Ovary (tissue), 7 donors: ENCODE measurements at regions not wholly inside any gene's neighbourhood (a gene's known extent, or its start where the extent isn't known, plus 50 kb on each side); places are given as distances from the start of the nearest gene placed in this dataset.

Experiments
- DNase-seq, 5 donors: peaks; one replicate each; pipeline ENCODE4 v3.0.0-alpha.2; 2019 to 2020
- H3K27ac ChIP-seq, 2 donors: fragments of 200-600 bp; one replicate each; pipeline versions ENCODE4 v1.5.1 to v1.8.0; 2019 to 2022
- H3K27me3 ChIP-seq: fragments of 200-600 bp; one replicate; pipeline ENCODE4 v1.8.0; 2022
- H3K36me3 ChIP-seq: fragments of 200-600 bp; sonication (generic); one replicate; pipeline ENCODE4 v1.5.1; 2019
- H3K4me1 ChIP-seq: one replicate; pipeline ENCODE4 v1.8.1; 2013; ENCODE audit warnings: mild to moderate bottlenecking, moderate library complexity; ENCODE audit not compliant: insufficient read depth
- H3K4me3 ChIP-seq: fragments of 200-600 bp; sonication (generic); one replicate; pipeline ENCODE4 v1.5.1; 2017
- H3K9me3 ChIP-seq, 2 donors: fragments of 200-600 bp in 1 of 2; sonication (generic) in 1 of 2; one replicate each; pipeline versions ENCODE4 v1.5.1 to v1.8.1; 2013 to 2019; ENCODE audit warnings: mild to moderate bottlenecking in 1 of 2, moderate library complexity in 1 of 2
- EP300 ChIP-seq: sonication (generic); formaldehyde crosslinking; IDR thresholded peaks from one replicate; pipeline ENCODE4 v1.6.1; 2017; ENCODE audit warnings: antibody characterized with exemption
- POLR2A ChIP-seq: fragments of 450-650 bp; IDR thresholded peaks from one replicate; pipeline ENCODE4 v1.6.1; 2017; ENCODE audit warnings: antibody characterized with exemption, mild to moderate bottlenecking, moderate library complexity
- WGBS, 3 donors: extraction: QIAGEN DNeasy Blood & Tissue Kit in 1 of 3; methylation state at CpG; one replicate each; pipeline versions ENCODE4 v1.1.5 to v1.1.7; 2013 to 2017; 5-methylcytosine and 5-hydroxymethylcytosine counted together
- intact Hi-C, 4 donors: fragments of 100-400 bp; cut with DNase I; formaldehyde crosslinking; loops; one replicate each; pipeline versions ENCODE4 v1.11.0 to v1.15.1; 2022 to 2023
- TF ChIP-seq, protein P1 (sequence below), 3 donors: fragments of 450-650 bp in 2 of 3; fragments of 200-600 bp in 1 of 3; IDR thresholded peaks; one replicate each; pipeline versions ENCODE4 v1.5.1 to v1.8.0; 2016 to 2022; ENCODE audit warnings: antibody characterized with exemption in 3 of 3, mild to moderate bottlenecking in 1 of 3
- donor health status: DM: no; HTN: no; CAD: no; lungs with moderate emphysema.
- donor health status: DM: no; HTN: no; CAD: no.
- donor health status: Bipolar disorder and iron deficiency.
- donor health status: DM: no; HTN: no; CAD: no.
- donor health status: DM: yes; HTN: yes; CAD: no.

DNA sequence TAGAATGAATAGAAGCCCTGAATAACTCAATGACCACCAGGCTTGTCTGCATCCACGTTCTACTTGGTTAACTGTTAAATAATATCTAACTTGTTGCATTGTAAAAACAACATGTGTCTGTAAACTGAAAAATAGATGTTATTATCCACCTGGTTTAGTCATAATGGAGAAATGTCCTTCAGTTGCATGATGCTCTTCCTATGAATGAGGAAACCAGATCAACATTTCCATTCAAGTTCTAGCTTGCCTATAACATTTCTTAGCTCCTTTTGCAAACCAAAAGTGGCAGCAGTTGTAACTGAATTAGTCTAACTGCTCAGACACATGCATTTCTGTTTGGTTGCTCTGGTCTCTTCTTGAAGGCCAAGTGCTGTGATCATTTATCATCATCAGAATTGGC lies 62.9 kb upstream of the BET1 start:
- intact Hi-C loops = no loop called here
- H3K27ac ChIP-seq = no peak overlapping the region
- H3K27me3 ChIP-seq = no peaks in the 10 kb centered on the region
- TF ChIP-seq, protein P1, sequence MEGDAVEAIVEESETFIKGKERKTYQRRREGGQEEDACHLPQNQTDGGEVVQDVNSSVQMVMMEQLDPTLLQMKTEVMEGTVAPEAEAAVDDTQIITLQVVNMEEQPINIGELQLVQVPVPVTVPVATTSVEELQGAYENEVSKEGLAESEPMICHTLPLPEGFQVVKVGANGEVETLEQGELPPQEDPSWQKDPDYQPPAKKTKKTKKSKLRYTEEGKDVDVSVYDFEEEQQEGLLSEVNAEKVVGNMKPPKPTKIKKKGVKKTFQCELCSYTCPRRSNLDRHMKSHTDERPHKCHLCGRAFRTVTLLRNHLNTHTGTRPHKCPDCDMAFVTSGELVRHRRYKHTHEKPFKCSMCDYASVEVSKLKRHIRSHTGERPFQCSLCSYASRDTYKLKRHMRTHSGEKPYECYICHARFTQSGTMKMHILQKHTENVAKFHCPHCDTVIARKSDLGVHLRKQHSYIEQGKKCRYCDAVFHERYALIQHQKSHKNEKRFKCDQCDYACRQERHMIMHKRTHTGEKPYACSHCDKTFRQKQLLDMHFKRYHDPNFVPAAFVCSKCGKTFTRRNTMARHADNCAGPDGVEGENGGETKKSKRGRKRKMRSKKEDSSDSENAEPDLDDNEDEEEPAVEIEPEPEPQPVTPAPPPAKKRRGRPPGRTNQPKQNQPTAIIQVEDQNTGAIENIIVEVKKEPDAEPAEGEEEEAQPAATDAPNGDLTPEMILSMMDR (IDR thresholded peaks at IDR 0.05) = no peak
- TF ChIP-seq EP300 (no peak), POLR2A (no peak)
- no peak for DNase-seq
- no peaks in the 10 kb centered on the region for H3K4me1 ChIP-seq
- H3K4me3 ChIP-seq = no peak overlapping the region
- H3K36me3 ChIP-seq = no peaks in the 10 kb centered on the region
- H3K9me3 ChIP-seq = no peaks in the 10 kb centered on the region
- 67 to 81% (median 77%) methylated on average over 1 of the region's 1 CpG for WGBS, 3 donors

DNA sequence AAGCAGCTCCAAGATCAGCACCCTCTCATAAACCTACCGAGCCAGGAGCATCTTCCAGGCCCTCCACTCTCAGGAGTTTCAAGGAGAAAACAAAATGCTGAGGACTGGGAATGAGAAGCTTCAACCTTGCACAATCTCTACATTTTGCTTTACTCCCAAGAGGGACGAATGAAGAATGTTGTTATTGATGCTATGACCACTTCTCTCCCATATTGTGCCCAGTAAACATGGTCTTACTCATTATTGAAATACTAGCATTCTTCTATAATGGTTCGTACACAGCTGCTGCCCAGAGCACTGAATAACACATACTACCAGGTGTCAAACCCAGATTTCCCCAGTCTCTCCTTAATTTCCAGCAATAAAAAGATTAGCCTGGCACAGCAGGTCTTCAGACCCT lies 63.4 kb upstream of the BET1 start:
- intact Hi-C loops = no loop called here
- Histone ChIP-seq H3K9me3 (no peaks in the 10 kb centered on the region), H3K4me1 (no peaks in the 10 kb centered on the region), H3K27ac (no peak overlapping the region), H3K36me3 (no peaks in the 10 kb centered on the region), H3K4me3 (no peak overlapping the region), H3K27me3 (no peaks in the 10 kb centered on the region)
- no peak for DNase-seq
- 83 to 90% (median 89%) methylated on average over 3 of the region's 3 CpGs for WGBS, 3 donors
- no peak for TF ChIP-seq POLR2A
- TF ChIP-seq EP300 = no peak
- TF ChIP-seq, protein P1 (IDR thresholded peaks at IDR 0.05) = no peak

DNA sequence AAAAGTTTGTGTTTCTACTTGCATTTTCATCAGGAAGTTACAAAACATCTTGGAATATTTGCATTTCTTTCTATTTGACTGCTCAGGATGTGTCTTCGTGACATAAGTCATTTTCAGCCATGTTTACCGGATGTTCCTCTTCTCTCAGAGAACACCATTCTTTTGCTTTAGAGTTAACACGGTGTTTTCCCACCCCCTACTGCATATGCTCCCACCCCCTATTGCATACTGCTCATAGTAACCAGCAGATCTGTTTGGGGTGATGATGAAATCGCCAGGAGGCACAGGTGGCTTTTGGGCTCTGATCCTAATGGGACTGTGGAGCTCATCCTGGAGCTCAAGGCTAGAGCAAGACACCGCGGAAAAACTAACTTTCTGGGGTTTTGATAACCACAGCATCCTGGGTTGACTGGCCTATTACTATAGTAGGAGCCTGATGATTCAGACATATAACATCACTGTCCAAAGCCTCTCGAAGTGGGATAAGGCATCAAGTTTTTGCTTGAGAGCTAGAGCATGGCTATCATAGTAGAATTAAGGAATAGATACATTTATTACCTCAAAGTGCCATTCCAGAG lies 65.1 kb upstream of the BET1 start:
- no peaks in the 10 kb centered on the region for H3K36me3 ChIP-seq
- no peaks in the 10 kb centered on the region for H3K27me3 ChIP-seq
- WGBS, 3 donors = 75 to 80% (median 77%) methylated on average over 7 of the region's 7 CpGs
- no peaks in the 10 kb centered on the region for H3K4me1 ChIP-seq
- TF ChIP-seq, protein P1 (IDR thresholded peaks at IDR 0.05) = no peak
- TF ChIP-seq EP300 (no peak), POLR2A (no peak)
- DNase-seq = no peak
- H3K9me3 ChIP-seq = no peaks in the 10 kb centered on the region
- intact Hi-C loops = no loop called here
- H3K4me3 ChIP-seq = no peak overlapping the region
- H3K27ac ChIP-seq = no peak overlapping the region

DNA sequence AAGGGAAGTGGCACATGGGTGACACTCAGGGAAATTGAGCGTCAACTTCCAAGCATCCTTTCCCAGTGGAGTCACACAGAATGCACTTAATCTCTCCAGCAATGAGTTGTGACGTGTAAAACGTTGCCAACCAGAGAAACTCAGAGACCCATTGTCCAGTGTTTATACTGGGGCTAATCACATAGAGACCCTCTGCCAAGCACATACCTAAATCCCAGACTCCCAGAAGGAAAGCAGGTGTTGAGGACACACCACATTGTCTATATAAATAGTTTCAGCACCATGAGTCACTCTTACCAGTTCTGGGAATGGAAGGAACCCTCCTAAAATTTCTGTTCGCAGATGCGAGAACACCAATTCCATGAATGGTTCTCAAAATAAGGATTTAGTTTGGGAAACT lies 76.4 kb upstream of the BET1 start:
- no peak overlapping the region for H3K4me3 ChIP-seq
- no peak for TF ChIP-seq EP300
- H3K9me3 ChIP-seq = no peaks in the 10 kb centered on the region
- no peak for DNase-seq
- H3K27me3 ChIP-seq = no peaks in the 10 kb centered on the region
- WGBS, 3 donors = 81 to 89% (median 85%) methylated on average over 5 of the region's 5 CpGs
- H3K36me3 ChIP-seq = no peaks in the 10 kb centered on the region
- intact Hi-C loops = loop anchor here in 1 of 4 donors (10.0 kb wide), 1 partner anchor 186 kb away; the partner anchor contains the start of gene TFPI2
- H3K27ac ChIP-seq = no peak overlapping the region
- H3K4me1 ChIP-seq = no peaks in the 10 kb centered on the region

DNA sequence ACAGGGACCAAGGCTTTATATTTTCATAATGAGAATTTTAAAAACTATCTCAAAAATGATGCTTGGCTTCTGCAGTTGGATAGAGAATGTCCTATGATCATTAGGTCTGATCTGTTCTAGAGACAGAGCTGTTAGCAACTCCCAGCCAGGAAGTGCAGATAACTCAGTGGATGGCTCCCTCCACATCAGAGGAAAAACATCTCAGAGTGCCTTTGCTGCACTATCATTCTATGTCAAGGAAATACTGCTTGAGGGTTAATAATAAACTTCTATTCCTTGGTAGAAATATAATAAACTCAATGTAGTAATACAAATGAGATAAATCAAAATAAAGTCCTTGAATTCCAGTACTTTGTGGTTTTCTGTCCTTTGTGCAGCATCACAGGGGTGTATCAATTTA lies 78.0 kb upstream of the BET1 start:
- no peaks in the 10 kb centered on the region for H3K4me1 ChIP-seq
- TF ChIP-seq EP300 = no peak
- TF ChIP-seq, protein P1 (IDR thresholded peaks at IDR 0.05) = no peak
- TF ChIP-seq POLR2A = no peak

More for the DNA sequence above, 78.0 kb upstream of the BET1 start:
- no peak overlapping the region for H3K27ac ChIP-seq
- H3K36me3 ChIP-seq = no peaks in the 10 kb centered on the region
- no peaks in the 10 kb centered on the region for H3K9me3 ChIP-seq
- H3K27me3 ChIP-seq = no peaks in the 10 kb centered on the region
- intact Hi-C loops = loop anchor here in 1 of 4 donors (10.0 kb wide), 1 partner anchor 187 kb away; the partner anchor contains the start of gene TFPI2
- H3K4me3 ChIP-seq = no peak overlapping the region
- DNase-seq = no peak
